ENCODE measurements at regions not wholly inside any gene's neighbourhood (a gene's known extent, or its start where the extent isn't known, plus 50 kb on each side); places are given as distances from the start of the nearest gene placed in this dataset.

DNA sequence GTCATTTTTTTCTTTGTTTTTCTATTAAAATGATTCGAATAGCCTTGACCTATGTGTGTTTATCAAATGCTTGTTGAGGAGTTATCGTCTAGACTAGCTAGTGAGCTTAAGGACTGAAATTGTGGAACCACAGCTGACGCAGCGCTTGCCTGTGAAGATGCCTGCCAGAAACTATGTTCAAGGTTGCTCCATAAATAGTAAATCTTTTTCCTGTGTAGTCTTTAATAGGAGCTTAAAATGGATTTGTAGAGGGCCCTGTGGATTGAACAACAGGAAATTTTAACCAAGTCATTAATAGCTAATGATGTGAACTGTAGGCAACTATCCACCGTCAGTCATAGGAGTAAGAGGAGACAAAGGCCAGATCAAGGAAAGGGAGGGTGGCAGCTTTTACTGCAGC lies 145.1 kb downstream of the GNAI1 start:
- ATAC-seq, result no peak
- CTCF ChIA-PET, result interaction anchor here (1.6 kb wide), 1 partner anchor 145 kb away, joined by 4 read pairs; the partner anchor contains the start of gene GNAI1
- no peaks in the 10 kb centered on the region for H3K27me3 Mint-ChIP-seq (ENCODE audit: low read depth)

DNA sequence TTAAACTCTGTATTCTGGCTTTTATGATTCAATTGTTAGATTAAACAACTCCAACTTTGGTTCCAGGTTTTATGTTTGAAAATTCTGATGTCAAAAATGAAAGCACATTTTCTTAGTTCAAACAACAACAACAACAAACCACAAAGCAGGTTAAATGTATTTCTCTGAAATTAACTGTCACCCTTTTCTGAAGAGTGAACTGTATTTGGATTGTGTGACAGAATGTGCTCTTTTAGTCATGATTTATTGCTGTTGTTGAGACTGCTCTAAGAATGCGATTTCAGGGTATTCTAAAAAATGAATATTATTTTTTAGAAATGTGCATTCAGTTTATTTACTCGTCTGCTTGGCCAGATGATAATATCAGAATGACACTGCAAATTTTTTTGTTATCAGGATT lies 144.1 kb downstream of the GNAI1 start:
- Mint-ChIP-seq H3K27ac (no peak overlapping the region), H3K4me3 (no peak overlapping the region), H3K9me3 (no peaks in the 10 kb centered on the region), H3K27me3 (ENCODE audit: low read depth) (no peaks in the 10 kb centered on the region), H3K4me1 (peaks cover 23% of the 10 kb centered on the region), H3K36me3 (no peaks in the 10 kb centered on the region)
- no peak for DNase-seq (ENCODE audit: low spot score)
- no peak for TF ChIP-seq ETV6 (CRISPR knock-in tag; IDR thresholded peaks at IDR 0.05)
- TF ChIP-seq, protein P1, sequence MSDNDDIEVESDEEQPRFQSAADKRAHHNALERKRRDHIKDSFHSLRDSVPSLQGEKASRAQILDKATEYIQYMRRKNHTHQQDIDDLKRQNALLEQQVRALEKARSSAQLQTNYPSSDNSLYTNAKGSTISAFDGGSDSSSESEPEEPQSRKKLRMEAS (CRISPR knock-in tag; IDR thresholded peaks at IDR 0.05), result no peak
- TF ChIP-seq GRHL2 (CRISPR knock-in tag; IDR thresholded peaks at IDR 0.05; ENCODE audit: insufficient replicate concordance, severe bottlenecking), result no peak
- TF ChIP-seq, protein P2, sequence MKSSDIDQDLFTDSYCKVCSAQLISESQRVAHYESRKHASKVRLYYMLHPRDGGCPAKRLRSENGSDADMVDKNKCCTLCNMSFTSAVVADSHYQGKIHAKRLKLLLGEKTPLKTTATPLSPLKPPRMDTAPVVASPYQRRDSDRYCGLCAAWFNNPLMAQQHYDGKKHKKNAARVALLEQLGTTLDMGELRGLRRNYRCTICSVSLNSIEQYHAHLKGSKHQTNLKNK (CRISPR knock-in tag; IDR thresholded peaks at IDR 0.05), result no peak
- TF ChIP-seq, protein P3, sequence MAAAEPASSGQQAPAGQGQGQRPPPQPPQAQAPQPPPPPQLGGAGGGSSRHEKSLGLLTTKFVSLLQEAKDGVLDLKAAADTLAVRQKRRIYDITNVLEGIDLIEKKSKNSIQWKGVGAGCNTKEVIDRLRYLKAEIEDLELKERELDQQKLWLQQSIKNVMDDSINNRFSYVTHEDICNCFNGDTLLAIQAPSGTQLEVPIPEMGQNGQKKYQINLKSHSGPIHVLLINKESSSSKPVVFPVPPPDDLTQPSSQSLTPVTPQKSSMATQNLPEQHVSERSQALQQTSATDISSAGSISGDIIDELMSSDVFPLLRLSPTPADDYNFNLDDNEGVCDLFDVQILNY (CRISPR knock-in tag; IDR thresholded peaks at IDR 0.05), result no peak
- no peak for TF ChIP-seq ZNF317 (CRISPR knock-in tag; IDR thresholded peaks at IDR 0.05; ENCODE audit: borderline replicate concordance, low read depth)
- no peak for TF ChIP-seq ZNF263 (CRISPR knock-in tag; IDR thresholded peaks at IDR 0.05; ENCODE audit: low read depth)
- no peak for TF ChIP-seq TP53 (CRISPR knock-in tag; IDR thresholded peaks at IDR 0.05)
- no peak for TF ChIP-seq GTF2I (CRISPR knock-in tag; conservative IDR thresholded peaks at IDR 0.05)
- TF ChIP-seq, protein P4, sequence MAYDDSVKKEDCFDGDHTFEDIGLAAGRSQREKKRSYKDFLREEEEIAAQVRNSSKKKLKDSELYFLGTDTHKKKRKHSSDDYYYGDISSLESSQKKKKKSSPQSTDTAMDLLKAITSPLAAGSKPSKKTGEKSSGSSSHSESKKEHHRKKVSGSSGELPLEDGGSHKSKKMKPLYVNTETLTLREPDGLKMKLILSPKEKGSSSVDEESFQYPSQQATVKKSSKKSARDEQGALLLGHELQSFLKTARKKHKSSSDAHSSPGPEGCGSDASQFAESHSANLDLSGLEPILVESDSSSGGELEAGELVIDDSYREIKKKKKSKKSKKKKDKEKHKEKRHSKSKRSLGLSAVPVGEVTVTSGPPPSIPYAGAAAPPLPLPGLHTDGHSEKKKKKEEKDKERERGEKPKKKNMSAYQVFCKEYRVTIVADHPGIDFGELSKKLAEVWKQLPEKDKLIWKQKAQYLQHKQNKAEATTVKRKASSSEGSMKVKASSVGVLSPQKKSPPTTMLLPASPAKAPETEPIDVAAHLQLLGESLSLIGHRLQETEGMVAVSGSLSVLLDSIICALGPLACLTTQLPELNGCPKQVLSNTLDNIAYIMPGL (CRISPR knock-in tag; IDR thresholded peaks at IDR 0.05), result no peak
- no peak for TF ChIP-seq ATF1 (CRISPR knock-in tag; IDR thresholded peaks at IDR 0.05)
- TF ChIP-seq, protein P5, sequence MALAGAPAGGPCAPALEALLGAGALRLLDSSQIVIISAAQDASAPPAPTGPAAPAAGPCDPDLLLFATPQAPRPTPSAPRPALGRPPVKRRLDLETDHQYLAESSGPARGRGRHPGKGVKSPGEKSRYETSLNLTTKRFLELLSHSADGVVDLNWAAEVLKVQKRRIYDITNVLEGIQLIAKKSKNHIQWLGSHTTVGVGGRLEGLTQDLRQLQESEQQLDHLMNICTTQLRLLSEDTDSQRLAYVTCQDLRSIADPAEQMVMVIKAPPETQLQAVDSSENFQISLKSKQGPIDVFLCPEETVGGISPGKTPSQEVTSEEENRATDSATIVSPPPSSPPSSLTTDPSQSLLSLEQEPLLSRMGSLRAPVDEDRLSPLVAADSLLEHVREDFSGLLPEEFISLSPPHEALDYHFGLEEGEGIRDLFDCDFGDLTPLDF (CRISPR knock-in tag; IDR thresholded peaks at IDR 0.05), result no peak
- TF ChIP-seq, protein P6, sequence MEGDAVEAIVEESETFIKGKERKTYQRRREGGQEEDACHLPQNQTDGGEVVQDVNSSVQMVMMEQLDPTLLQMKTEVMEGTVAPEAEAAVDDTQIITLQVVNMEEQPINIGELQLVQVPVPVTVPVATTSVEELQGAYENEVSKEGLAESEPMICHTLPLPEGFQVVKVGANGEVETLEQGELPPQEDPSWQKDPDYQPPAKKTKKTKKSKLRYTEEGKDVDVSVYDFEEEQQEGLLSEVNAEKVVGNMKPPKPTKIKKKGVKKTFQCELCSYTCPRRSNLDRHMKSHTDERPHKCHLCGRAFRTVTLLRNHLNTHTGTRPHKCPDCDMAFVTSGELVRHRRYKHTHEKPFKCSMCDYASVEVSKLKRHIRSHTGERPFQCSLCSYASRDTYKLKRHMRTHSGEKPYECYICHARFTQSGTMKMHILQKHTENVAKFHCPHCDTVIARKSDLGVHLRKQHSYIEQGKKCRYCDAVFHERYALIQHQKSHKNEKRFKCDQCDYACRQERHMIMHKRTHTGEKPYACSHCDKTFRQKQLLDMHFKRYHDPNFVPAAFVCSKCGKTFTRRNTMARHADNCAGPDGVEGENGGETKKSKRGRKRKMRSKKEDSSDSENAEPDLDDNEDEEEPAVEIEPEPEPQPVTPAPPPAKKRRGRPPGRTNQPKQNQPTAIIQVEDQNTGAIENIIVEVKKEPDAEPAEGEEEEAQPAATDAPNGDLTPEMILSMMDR (IDR thresholded peaks at IDR 0.05), result no peak
- TF ChIP-seq SMAD3 (CRISPR knock-in tag; IDR thresholded peaks at IDR 0.05; ENCODE audit: borderline replicate concordance), result no peak
- no peak for TF ChIP-seq HMGA2 (CRISPR knock-in tag; IDR thresholded peaks at IDR 0.05)
- TF ChIP-seq, protein P7, sequence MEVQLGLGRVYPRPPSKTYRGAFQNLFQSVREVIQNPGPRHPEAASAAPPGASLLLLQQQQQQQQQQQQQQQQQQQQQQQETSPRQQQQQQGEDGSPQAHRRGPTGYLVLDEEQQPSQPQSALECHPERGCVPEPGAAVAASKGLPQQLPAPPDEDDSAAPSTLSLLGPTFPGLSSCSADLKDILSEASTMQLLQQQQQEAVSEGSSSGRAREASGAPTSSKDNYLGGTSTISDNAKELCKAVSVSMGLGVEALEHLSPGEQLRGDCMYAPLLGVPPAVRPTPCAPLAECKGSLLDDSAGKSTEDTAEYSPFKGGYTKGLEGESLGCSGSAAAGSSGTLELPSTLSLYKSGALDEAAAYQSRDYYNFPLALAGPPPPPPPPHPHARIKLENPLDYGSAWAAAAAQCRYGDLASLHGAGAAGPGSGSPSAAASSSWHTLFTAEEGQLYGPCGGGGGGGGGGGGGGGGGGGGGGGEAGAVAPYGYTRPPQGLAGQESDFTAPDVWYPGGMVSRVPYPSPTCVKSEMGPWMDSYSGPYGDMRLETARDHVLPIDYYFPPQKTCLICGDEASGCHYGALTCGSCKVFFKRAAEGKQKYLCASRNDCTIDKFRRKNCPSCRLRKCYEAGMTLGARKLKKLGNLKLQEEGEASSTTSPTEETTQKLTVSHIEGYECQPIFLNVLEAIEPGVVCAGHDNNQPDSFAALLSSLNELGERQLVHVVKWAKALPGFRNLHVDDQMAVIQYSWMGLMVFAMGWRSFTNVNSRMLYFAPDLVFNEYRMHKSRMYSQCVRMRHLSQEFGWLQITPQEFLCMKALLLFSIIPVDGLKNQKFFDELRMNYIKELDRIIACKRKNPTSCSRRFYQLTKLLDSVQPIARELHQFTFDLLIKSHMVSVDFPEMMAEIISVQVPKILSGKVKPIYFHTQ (CRISPR knock-in tag; IDR thresholded peaks at IDR 0.05), result no peak
- ChIA-PET CTCF (no interaction called here), POLR2A (no interaction called here)
- no peak for ATAC-seq

More for the DNA sequence above, 145.1 kb downstream of the GNAI1 start:
- no peaks in the 10 kb centered on the region for H3K36me3 Mint-ChIP-seq
- H3K4me1 Mint-ChIP-seq, result peaks cover 25% of the 10 kb centered on the region
- no peaks in the 10 kb centered on the region for H3K9me3 Mint-ChIP-seq
- no peak for DNase-seq (ENCODE audit: low spot score)
- POLR2A ChIA-PET, result no interaction called here
- no peak overlapping the region for H3K4me3 Mint-ChIP-seq
- no peak overlapping the region for H3K27ac Mint-ChIP-seq
- TF ChIP-seq, protein P8, sequence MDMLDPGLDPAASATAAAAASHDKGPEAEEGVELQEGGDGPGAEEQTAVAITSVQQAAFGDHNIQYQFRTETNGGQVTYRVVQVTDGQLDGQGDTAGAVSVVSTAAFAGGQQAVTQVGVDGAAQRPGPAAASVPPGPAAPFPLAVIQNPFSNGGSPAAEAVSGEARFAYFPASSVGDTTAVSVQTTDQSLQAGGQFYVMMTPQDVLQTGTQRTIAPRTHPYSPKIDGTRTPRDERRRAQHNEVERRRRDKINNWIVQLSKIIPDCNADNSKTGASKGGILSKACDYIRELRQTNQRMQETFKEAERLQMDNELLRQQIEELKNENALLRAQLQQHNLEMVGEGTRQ (CRISPR knock-in tag; IDR thresholded peaks at IDR 0.05), result no peak
- no peak for TF ChIP-seq TCF7 (CRISPR knock-in tag; IDR thresholded peaks at IDR 0.05; ENCODE audit: low read depth)
- no peak for TF ChIP-seq SMAD4 (CRISPR knock-in tag; IDR thresholded peaks at IDR 0.05)
- TF ChIP-seq ZNF671 (CRISPR knock-in tag; IDR thresholded peaks at IDR 0.05), result no peak
- TF ChIP-seq, protein P9, sequence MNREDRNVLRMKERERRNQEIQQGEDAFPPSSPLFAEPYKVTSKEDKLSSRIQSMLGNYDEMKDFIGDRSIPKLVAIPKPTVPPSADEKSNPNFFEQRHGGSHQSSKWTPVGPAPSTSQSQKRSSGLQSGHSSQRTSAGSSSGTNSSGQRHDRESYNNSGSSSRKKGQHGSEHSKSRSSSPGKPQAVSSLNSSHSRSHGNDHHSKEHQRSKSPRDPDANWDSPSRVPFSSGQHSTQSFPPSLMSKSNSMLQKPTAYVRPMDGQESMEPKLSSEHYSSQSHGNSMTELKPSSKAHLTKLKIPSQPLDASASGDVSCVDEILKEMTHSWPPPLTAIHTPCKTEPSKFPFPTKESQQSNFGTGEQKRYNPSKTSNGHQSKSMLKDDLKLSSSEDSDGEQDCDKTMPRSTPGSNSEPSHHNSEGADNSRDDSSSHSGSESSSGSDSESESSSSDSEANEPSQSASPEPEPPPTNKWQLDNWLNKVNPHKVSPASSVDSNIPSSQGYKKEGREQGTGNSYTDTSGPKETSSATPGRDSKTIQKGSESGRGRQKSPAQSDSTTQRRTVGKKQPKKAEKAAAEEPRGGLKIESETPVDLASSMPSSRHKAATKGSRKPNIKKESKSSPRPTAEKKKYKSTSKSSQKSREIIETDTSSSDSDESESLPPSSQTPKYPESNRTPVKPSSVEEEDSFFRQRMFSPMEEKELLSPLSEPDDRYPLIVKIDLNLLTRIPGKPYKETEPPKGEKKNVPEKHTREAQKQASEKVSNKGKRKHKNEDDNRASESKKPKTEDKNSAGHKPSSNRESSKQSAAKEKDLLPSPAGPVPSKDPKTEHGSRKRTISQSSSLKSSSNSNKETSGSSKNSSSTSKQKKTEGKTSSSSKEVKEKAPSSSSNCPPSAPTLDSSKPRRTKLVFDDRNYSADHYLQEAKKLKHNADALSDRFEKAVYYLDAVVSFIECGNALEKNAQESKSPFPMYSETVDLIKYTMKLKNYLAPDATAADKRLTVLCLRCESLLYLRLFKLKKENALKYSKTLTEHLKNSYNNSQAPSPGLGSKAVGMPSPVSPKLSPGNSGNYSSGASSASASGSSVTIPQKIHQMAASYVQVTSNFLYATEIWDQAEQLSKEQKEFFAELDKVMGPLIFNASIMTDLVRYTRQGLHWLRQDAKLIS (CRISPR knock-in tag; IDR thresholded peaks at IDR 0.05; ENCODE audit: borderline replicate concordance), result no peak

Measured in WTC11 (cell line).